GM12878 (cell line): ENCODE measurements at regions not wholly inside any gene's neighbourhood (a gene's known extent, or its start where the extent isn't known, plus 50 kb on each side); places are given as distances from the start of the nearest gene placed in this dataset.

Source experiments
- ATAC-seq: fragments of 200-7000 bp; cut with Tn5 transposase; 3 replicates; pipeline ENCODE4 v1.9.1; 2020; ENCODE audit warnings: mild to moderate bottlenecking, moderate library complexity
- BruUV-seq: library from RNA; stranded (reverse); fragments of 400-500 nt; replicated peaks from 2 replicates; lab custom pipeline; 2021; lab: Mats Ljungman, UMichigan
- CTCF ChIA-PET: fragments of 300-600 bp; sonication (Branson Sonifier 250); formaldehyde crosslinking; extraction: SDS; loops from one replicate; lab custom pipeline; 2021; ENCODE audit warnings: inconsistent platforms; lab: Yijun Ruan, JAX
- POLR2A ChIA-PET: fragments of 350-600 bp; formaldehyde crosslinking; extraction: SDS; loops from one replicate; lab custom pipeline; 2021; ENCODE audit warnings: inconsistent platforms; lab: Charles Lee
- RAD21 ChIA-PET: fragments of 300-600 bp; sonication (Branson Sonifier 250); formaldehyde crosslinking; loops from one replicate; lab custom pipeline; 2023; ENCODE audit warnings: antibody characterized with exemption; ENCODE audit not compliant: unreplicated experiment; lab: Charles Lee
- SMC1A ChIA-PET: fragments of 300-600 bp; sonication (Branson Sonifier 250); formaldehyde crosslinking; loops from one replicate; lab custom pipeline; 2023; ENCODE audit not compliant: unreplicated experiment, uncharacterized antibody; lab: Charles Lee
- DNase-seq: peaks from one replicate; pipeline ENCODE4 v3.0.0-alpha.2; 2011; ENCODE audit warnings: low read depth, low spot score
- FAIRE-seq: peaks from 3 replicates; lab custom pipeline; 2011; peaks lifted over from hg19 to GRCh38; lab: Jason Lieb, UNC
- H2AFZ ChIP-seq: 2 replicates; pipeline ENCODE4 v1.6.0; 2011; ENCODE audit warnings: low read depth, low read length, control low read depth; ENCODE audit not compliant: control insufficient read depth
- H3K27ac ChIP-seq: 2 replicates; pipeline ENCODE4 v1.5.1; 2011; ENCODE audit warnings: control low read depth; ENCODE audit not compliant: control insufficient read depth, insufficient read depth
- H3K27me3 ChIP-seq, 2 experiments: replicated peaks in 1 of 2; 2 replicates each; pipeline versions ENCODE4 v1.6.0 to v1.6.1; 2011; ENCODE audit warnings: low read length in 1 of 2; ENCODE audit not compliant: control insufficient read depth in 2 of 2, insufficient read depth in 2 of 2
- H3K36me3 ChIP-seq, 2 experiments: 2 replicates each; pipeline ENCODE4 v1.5.1; 2011; ENCODE audit warnings: low read length in 1 of 2; ENCODE audit not compliant: control insufficient read depth in 2 of 2, insufficient read depth in 2 of 2
- H3K4me1 ChIP-seq: 2 replicates; pipeline ENCODE4 v1.6.1; 2011; ENCODE audit warnings: mild to moderate bottlenecking, low read length, moderate library complexity, mixed read lengths; ENCODE audit not compliant: control insufficient read depth, insufficient read depth
- H3K4me2 ChIP-seq: 2 replicates; pipeline ENCODE4 v1.6.0; 2011; ENCODE audit warnings: control low read depth; ENCODE audit not compliant: control insufficient read depth, insufficient read depth
- H3K4me3 ChIP-seq: fragments of 200-600 bp; sonication (generic); 2 replicates; pipeline ENCODE4 v1.5.1; 2016
- H3K79me2 ChIP-seq: 2 replicates; pipeline ENCODE4 v1.6.0; 2011; ENCODE audit warnings: low read length; ENCODE audit not compliant: control insufficient read depth, insufficient read depth
- H3K9ac ChIP-seq: 2 replicates; pipeline ENCODE4 v1.8.0; 2011; ENCODE audit warnings: low read length, control low read depth, mixed read lengths; ENCODE audit not compliant: control insufficient read depth, insufficient read depth
- H3K9me3 ChIP-seq: replicated peaks from 3 replicates; pipeline ENCODE4 v1.5.1; 2011; ENCODE audit warnings: mild to moderate bottlenecking, low read length; ENCODE audit not compliant: control insufficient read depth, insufficient read depth
- H4K20me1 ChIP-seq: 2 replicates; pipeline ENCODE4 v1.6.0; 2011; ENCODE audit not compliant: control insufficient read depth, insufficient read depth
- BCL11A ChIP-seq: IDR thresholded peaks from 2 replicates; pipeline ENCODE4 v1.6.1; 2011; ENCODE audit warnings: low read depth, low read length
- KLF5 ChIP-seq: fragments of 450-650 bp; IDR thresholded peaks from 2 replicates; pipeline ENCODE4 v1.6.1; 2014; ENCODE audit warnings: mild to moderate bottlenecking; ENCODE audit not compliant: partially characterized antibody
- MEF2A ChIP-seq: IDR thresholded peaks from 2 replicates; pipeline ENCODE4 v1.6.1; 2011; ENCODE audit warnings: low read depth, mild to moderate bottlenecking, low read length, moderate library complexity; ENCODE audit not compliant: insufficient read depth
- MYB ChIP-seq: fragments of 150-350 bp; IDR thresholded peaks from 2 replicates; pipeline ENCODE4 v1.6.1; 2014; ENCODE audit warnings: mild to moderate bottlenecking, low read depth, low read length, borderline replicate concordance
- NFIC ChIP-seq: IDR thresholded peaks from 2 replicates; pipeline ENCODE4 v1.6.1; 2012; ENCODE audit warnings: low read depth, mild to moderate bottlenecking, inconsistent platforms, low read length, moderate library complexity
- NRF1 ChIP-seq: conservative IDR thresholded peaks from 2 replicates; pipeline ENCODE4 v1.6.1; 2011; ENCODE audit warnings: mild to moderate bottlenecking, low read depth, low read length, improper control_type of control experiment
- TARDBP ChIP-seq: IDR thresholded peaks from 2 replicates; pipeline ENCODE4 v1.6.1; 2016; ENCODE audit warnings: borderline replicate concordance
- WGBS: methylation state at CpG from one replicate; pipeline ENCODE4 v1.1.6; 2016; ENCODE audit warnings: low lambda C conversion rate; ENCODE audit not compliant: insufficient replicate concordance, insufficient coverage; ENCODE audit errors: missing lambda C conversion rate; 5-methylcytosine and 5-hydroxymethylcytosine counted together
- in situ Hi-C: fragments of 300-500 bp; cut with MboI; formaldehyde crosslinking; loops from 9 replicates; pipeline ENCODE4 v1.14.3; 2018; ENCODE audit warnings: mixed read lengths
- intact Hi-C: fragments of 100-400 bp; cut with micrococcal nuclease; formaldehyde crosslinking; loops from one replicate; pipeline ENCODE4 v1.14.2; 2022; ENCODE audit not compliant: unreplicated experiment
- TF ChIP-seq, protein P1 (sequence below): fragments of 450-650 bp; IDR thresholded peaks from 2 replicates; pipeline ENCODE4 v1.6.1; 2018; ENCODE audit warnings: mild to moderate bottlenecking, low read depth, moderate library complexity; ENCODE audit not compliant: partially characterized antibody
- TF ChIP-seq, protein P2 (sequence below): IDR thresholded peaks from 2 replicates; pipeline ENCODE4 v1.6.1; 2012; ENCODE audit warnings: mild to moderate bottlenecking, low read depth, low read length

DNA sequence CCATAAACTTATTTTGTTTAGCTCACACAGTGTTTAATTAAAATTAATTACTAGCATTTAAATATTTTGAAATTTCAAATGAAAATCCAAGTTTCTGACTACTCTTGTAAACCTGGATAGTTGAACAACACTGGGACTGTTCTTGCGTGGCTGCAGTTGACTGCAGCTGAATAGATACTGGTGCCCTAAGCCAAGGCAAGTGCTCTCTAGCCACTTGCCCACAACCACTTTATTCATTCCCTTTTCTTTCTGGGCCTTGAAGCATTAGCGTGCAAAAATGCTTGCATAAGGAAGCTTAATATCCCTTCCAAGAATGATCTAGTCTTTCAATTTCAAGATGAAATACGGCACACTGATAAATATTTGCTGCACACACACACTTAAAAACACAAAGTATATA lies 676.0 kb upstream of the MARCKS start:
- no peak for ATAC-seq
- no TSS peak for BruUV-seq

More for the DNA sequence above, 676.0 kb upstream of the MARCKS start:
- no peaks in the 10 kb centered on the region for H3K79me2 ChIP-seq
- no peak overlapping the region for H3K27ac ChIP-seq
- H3K4me3 ChIP-seq: no peak overlapping the region
- intact Hi-C loops (no loop called here), in situ Hi-C loops (no loop called here)
- H3K36me3 ChIP-seq: no peaks in the 10 kb centered on the region
- no peaks in the 10 kb centered on the region for H3K4me1 ChIP-seq
- H3K9ac ChIP-seq: no peak overlapping the region
- CTCF ChIA-PET: interaction anchor here (0.5 to 3.2 kb wide), 5 partner anchors 9 to 728 kb away, joined by 3 to 10 read pairs (median 4); no protein-coding TSS in a partner anchor
- FAIRE-seq (no peak), DNase-seq (no peak)
- POLR2A ChIA-PET: interaction anchor here (0.5 kb wide), 1 partner anchor 761 kb away, joined by 4 read pairs; no protein-coding TSS in a partner anchor
- TF ChIP-seq TARDBP: no peak
- TF ChIP-seq NRF1: no peak
- TF ChIP-seq MEF2A: no peak
- TF ChIP-seq, protein P1, sequence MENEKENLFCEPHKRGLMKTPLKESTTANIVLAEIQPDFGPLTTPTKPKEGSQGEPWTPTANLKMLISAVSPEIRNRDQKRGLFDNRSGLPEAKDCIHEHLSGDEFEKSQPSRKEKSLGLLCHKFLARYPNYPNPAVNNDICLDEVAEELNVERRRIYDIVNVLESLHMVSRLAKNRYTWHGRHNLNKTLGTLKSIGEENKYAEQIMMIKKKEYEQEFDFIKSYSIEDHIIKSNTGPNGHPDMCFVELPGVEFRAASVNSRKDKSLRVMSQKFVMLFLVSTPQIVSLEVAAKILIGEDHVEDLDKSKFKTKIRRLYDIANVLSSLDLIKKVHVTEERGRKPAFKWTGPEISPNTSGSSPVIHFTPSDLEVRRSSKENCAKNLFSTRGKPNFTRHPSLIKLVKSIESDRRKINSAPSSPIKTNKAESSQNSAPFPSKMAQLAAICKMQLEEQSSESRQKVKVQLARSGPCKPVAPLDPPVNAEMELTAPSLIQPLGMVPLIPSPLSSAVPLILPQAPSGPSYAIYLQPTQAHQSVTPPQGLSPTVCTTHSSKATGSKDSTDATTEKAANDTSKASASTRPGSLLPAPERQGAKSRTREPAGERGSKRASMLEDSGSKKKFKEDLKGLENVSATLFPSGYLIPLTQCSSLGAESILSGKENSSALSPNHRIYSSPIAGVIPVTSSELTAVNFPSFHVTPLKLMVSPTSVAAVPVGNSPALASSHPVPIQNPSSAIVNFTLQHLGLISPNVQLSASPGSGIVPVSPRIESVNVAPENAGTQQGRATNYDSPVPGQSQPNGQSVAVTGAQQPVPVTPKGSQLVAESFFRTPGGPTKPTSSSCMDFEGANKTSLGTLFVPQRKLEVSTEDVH: no peak
- TF ChIP-seq BCL11A: no peak
- TF ChIP-seq KLF5: no peak
- TF ChIP-seq, protein P2, sequence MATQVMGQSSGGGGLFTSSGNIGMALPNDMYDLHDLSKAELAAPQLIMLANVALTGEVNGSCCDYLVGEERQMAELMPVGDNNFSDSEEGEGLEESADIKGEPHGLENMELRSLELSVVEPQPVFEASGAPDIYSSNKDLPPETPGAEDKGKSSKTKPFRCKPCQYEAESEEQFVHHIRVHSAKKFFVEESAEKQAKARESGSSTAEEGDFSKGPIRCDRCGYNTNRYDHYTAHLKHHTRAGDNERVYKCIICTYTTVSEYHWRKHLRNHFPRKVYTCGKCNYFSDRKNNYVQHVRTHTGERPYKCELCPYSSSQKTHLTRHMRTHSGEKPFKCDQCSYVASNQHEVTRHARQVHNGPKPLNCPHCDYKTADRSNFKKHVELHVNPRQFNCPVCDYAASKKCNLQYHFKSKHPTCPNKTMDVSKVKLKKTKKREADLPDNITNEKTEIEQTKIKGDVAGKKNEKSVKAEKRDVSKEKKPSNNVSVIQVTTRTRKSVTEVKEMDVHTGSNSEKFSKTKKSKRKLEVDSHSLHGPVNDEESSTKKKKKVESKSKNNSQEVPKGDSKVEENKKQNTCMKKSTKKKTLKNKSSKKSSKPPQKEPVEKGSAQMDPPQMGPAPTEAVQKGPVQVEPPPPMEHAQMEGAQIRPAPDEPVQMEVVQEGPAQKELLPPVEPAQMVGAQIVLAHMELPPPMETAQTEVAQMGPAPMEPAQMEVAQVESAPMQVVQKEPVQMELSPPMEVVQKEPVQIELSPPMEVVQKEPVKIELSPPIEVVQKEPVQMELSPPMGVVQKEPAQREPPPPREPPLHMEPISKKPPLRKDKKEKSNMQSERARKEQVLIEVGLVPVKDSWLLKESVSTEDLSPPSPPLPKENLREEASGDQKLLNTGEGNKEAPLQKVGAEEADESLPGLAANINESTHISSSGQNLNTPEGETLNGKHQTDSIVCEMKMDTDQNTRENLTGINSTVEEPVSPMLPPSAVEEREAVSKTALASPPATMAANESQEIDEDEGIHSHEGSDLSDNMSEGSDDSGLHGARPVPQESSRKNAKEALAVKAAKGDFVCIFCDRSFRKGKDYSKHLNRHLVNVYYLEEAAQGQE: no peak
- TF ChIP-seq MYB: no peak
- no peak for TF ChIP-seq NFIC
- H3K9me3 ChIP-seq: no peaks in the 10 kb centered on the region
- no peak overlapping the region for H3K4me2 ChIP-seq
- no peak overlapping the region for H2AFZ ChIP-seq
- H3K27me3 ChIP-seq: no peaks in the 10 kb centered on the region
- SMC1A ChIA-PET: interaction anchor here (1.4 to 1.6 kb wide), 2 partner anchors 21 to 403 kb away, joined by 3 read pairs; no protein-coding TSS in a partner anchor
- RAD21 ChIA-PET: interaction anchor here (1.7 kb wide), 1 partner anchor 698 kb away, joined by 5 read pairs; no protein-coding TSS in a partner anchor
- H4K20me1 ChIP-seq: no peaks in the 10 kb centered on the region
- 25% methylated on average over 3 of the region's 3 CpGs for WGBS
